NB4 (cell line): ENCODE measurements at regions not wholly inside any gene's neighbourhood (a gene's known extent, or its start where the extent isn't known, plus 50 kb on each side); places are given as distances from the start of the nearest gene placed in this dataset.
"Not testable (repeated sequence)": the region's sequence is repeated elsewhere in the genome, so short reads cannot be mapped to it uniquely, and the experiment has no call there.

Experiments used
- DNase-seq: peaks from one replicate; pipeline ENCODE4 v3.0.0; 2010; ENCODE audit warnings: low read depth
- H3K4me3 ChIP-seq: one replicate; pipeline ENCODE4 v1.5.1; 2011; ENCODE audit warnings: mild to moderate bottlenecking, low read depth, low read length, moderate library complexity
- MYC ChIP-seq: IDR thresholded peaks from 2 replicates; pipeline ENCODE4 v1.6.1; 2011; ENCODE audit warnings: low read depth, low read length
- POLR2A ChIP-seq: IDR thresholded peaks from 2 replicates; pipeline ENCODE4 v1.6.1; 2011; ENCODE audit warnings: mild to moderate bottlenecking; ENCODE audit not compliant: insufficient read length; ENCODE audit errors: extremely low read depth
- TF ChIP-seq, protein P1 (sequence below): IDR thresholded peaks from one replicate; pipeline ENCODE4 v1.5.1; 2012; ENCODE audit warnings: low read depth, low read length
- TF ChIP-seq, protein P2 (sequence below): IDR thresholded peaks from 2 replicates; pipeline ENCODE4 v1.6.1; 2011; ENCODE audit warnings: low read depth, low read length

DNA sequence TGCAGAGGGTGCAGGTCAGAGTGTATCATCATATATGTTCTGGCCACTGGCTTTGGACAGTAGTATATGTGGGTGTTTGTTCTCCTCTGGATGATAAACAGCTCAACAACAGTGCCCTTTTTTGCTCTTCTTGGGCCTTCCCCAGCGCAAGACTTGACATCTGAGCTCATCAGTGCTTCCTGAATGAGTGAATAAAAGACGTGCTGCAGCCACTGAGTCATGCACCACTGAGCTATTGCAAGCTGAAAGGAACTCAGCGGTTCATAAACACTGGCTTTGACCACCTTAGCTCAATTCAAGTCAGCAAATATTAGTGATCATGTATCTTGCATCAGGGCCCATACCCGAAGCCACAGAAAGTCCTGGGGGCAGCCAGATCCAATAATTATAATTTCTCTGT, 105.3 kb upstream of the KCNG1 start:
- TF ChIP-seq, protein P1, sequence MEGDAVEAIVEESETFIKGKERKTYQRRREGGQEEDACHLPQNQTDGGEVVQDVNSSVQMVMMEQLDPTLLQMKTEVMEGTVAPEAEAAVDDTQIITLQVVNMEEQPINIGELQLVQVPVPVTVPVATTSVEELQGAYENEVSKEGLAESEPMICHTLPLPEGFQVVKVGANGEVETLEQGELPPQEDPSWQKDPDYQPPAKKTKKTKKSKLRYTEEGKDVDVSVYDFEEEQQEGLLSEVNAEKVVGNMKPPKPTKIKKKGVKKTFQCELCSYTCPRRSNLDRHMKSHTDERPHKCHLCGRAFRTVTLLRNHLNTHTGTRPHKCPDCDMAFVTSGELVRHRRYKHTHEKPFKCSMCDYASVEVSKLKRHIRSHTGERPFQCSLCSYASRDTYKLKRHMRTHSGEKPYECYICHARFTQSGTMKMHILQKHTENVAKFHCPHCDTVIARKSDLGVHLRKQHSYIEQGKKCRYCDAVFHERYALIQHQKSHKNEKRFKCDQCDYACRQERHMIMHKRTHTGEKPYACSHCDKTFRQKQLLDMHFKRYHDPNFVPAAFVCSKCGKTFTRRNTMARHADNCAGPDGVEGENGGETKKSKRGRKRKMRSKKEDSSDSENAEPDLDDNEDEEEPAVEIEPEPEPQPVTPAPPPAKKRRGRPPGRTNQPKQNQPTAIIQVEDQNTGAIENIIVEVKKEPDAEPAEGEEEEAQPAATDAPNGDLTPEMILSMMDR = no peak
- TF ChIP-seq, protein P2, sequence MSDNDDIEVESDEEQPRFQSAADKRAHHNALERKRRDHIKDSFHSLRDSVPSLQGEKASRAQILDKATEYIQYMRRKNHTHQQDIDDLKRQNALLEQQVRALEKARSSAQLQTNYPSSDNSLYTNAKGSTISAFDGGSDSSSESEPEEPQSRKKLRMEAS = no peak
- TF ChIP-seq POLR2A (no peak), MYC (no peak)
- DNase-seq = no peak
- no peak overlapping the region for H3K4me3 ChIP-seq

DNA sequence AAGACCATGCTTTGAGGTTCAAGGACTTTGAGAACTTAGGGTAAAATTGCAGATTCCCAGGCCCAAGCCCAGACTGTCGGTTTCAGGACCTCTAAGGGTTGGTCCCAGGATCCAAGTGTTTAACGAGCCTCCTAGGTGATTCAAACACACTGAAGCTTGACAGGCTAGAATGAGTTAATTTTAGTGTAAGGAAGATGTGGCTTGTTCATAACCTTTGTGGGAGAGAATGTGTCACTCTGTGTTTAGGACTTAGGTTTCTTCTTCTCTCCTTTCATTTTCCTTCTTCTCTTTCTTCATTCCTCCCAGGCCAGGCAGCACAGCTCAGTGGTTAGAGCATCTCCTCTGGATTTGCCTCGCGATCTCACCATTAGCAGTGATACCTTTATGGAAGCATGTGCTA, 104.8 kb upstream of the KCNG1 start:
- DNase-seq = no peak
- TF ChIP-seq, protein P2 = no peak
- no peak for TF ChIP-seq POLR2A
- TF ChIP-seq, protein P1 = no peak
- TF ChIP-seq MYC = no peak
- H3K4me3 ChIP-seq = no peak overlapping the region

DNA sequence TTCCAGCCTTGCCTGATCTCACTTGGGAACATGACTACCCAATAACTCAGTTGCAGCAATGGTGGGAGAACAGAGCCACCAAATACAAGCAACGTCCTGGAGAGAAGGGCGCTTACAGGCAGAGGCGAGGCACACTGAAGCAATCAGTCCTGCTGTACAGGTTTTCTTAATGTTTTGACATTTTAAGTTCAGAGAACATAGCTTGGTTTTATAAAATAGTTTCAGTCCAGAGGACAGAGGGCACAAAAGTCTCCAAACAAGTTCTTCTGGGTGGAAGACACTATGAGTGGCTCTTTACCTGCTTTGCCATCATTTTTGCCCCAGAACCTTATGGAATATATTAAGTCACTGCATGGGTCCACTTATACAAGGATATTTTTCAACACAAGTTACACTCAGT, 103.4 kb upstream of the KCNG1 start:
- H3K4me3 ChIP-seq = no peak overlapping the region
- no peak for DNase-seq
- TF ChIP-seq, protein P1 = no peak
- TF ChIP-seq, protein P2 = no peak
- TF ChIP-seq POLR2A = no peak
- no peak for TF ChIP-seq MYC

DNA sequence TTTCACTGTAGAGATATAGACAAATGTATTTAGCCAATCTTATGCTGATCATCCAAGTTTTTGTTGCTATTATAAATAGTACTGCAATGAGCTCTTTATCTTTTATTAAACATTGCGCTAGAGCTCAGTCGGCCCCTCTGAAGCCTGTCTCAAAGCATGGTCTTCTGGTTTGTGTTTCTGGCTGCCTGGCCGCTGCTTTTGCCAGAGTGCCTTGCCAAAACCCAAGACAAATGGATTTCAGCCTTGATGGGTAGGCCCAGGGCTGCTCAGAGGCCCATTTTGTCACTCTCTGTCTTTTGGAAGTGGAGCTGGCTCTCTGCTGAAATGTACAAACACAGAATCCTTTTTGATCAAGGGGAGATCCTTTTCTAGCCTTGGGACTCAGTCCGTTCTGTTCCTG, 102.9 kb upstream of the KCNG1 start:
- no peak for DNase-seq
- TF ChIP-seq MYC (no peak), POLR2A (no peak)
- TF ChIP-seq, protein P2 = no peak
- TF ChIP-seq, protein P1 = no peak
- no peak overlapping the region for H3K4me3 ChIP-seq

DNA sequence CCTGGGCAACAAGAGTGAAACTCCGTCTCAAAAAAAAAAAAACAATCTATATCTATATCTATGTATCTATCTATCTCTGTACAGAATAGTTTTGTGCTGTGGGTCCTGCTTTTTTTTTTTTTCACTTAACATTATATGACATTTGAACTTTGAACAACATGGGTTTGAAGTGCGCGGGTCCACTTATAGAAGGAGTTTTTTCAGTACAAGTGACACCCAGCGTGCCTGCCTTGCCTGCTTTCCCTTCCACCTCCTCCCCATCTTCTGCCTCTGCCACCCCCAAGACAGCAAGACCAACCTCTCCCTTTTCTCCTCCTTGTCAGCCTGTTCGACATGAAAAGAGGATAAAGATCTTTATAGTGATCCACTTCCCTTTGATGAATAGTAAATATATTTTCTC, 102.2 kb upstream of the KCNG1 start:
- H3K4me3 ChIP-seq = no peak overlapping the region
- no peak for DNase-seq
- TF ChIP-seq POLR2A (no peak), MYC (no peak)
- TF ChIP-seq, protein P2 = no peak
- TF ChIP-seq, protein P1 = no peak

DNA sequence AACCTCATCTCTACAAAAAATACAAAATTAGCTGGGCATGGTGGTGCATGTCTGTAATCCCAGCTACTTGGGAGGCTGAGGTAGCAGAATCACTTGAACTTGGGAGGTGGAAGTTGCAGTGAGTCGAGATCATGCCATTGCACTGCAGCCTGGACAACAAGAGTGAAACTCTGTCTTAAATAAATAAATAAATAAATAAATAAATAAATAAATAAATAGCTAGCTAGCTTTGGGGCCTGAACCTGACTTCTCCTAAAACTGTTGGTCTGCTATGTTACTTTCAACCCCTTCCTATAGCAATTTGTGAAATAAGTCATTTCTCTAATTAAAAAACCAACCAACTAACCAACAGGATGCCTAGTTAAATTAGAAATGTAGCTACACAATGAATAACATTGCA, 101.0 kb upstream of the KCNG1 start:
- not testable (repeated sequence) for H3K4me3 ChIP-seq, DNase-seq
